Gastroesophageal sphincter (tissue), 3 donors: ENCODE measurements at regions not wholly inside any gene's neighbourhood (a gene's known extent, or its start where the extent isn't known, plus 50 kb on each side); places are given as distances from the start of the nearest gene placed in this dataset.

Experiments
- EP300 ChIP-seq: sonication (generic); formaldehyde crosslinking; IDR thresholded peaks from one replicate; pipeline ENCODE4 v1.6.1; 2017; ENCODE audit warnings: antibody characterized with exemption, mild to moderate bottlenecking
- POLR2A ChIP-seq, 2 donors: fragments of 450-650 bp; IDR thresholded peaks; one replicate each; pipeline ENCODE4 v1.6.1; 2017; ENCODE audit warnings: antibody characterized with exemption in 2 of 2, mild to moderate bottlenecking in 2 of 2, moderate library complexity in 1 of 2
- POLR2AphosphoS5 ChIP-seq: sonication (generic); formaldehyde crosslinking; IDR thresholded peaks from one replicate; pipeline ENCODE4 v1.6.1; 2017; ENCODE audit warnings: antibody characterized with exemption
- TF ChIP-seq, protein P1 (sequence below), 4 experiments: fragments of 200-600 bp in 2 of 4; fragments of 450-650 bp in 2 of 4; sonication (generic) in 1 of 4; IDR thresholded peaks; one replicate each; pipeline ENCODE4 v1.5.1; 2017 to 2019; ENCODE audit warnings: antibody characterized with exemption in 4 of 4, mild to moderate bottlenecking in 2 of 4, moderate library complexity in 2 of 4

DNA sequence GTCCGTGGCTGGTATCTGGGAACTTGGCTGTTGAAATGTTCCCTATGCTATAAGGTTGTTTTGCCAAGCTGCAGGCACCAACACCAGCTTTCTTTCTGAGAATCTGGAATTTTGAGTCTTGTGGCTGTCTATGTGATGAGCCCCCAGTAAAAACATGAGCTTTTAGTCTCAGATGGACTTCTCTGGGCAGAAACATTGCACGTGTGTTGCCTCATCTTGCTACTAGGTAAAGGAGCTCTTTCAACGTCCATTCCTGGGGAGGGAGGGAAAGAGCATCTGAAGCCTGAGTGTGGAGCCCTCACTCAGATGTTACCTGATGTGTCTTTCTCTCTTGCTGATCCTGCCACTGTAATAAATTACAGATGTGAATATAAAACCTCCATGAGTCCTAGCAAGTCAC, 183.8 kb upstream of the LHX5 start:
- TF ChIP-seq, protein P1, sequence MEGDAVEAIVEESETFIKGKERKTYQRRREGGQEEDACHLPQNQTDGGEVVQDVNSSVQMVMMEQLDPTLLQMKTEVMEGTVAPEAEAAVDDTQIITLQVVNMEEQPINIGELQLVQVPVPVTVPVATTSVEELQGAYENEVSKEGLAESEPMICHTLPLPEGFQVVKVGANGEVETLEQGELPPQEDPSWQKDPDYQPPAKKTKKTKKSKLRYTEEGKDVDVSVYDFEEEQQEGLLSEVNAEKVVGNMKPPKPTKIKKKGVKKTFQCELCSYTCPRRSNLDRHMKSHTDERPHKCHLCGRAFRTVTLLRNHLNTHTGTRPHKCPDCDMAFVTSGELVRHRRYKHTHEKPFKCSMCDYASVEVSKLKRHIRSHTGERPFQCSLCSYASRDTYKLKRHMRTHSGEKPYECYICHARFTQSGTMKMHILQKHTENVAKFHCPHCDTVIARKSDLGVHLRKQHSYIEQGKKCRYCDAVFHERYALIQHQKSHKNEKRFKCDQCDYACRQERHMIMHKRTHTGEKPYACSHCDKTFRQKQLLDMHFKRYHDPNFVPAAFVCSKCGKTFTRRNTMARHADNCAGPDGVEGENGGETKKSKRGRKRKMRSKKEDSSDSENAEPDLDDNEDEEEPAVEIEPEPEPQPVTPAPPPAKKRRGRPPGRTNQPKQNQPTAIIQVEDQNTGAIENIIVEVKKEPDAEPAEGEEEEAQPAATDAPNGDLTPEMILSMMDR (IDR thresholded peaks at IDR 0.05) = no peak
- TF ChIP-seq POLR2A (IDR thresholded peaks at IDR 0.05) (no peak), POLR2AphosphoS5 (no peak), EP300 (no peak)
